ENCODE measurements at regions not wholly inside any gene's neighbourhood (a gene's known extent, or its start where the extent isn't known, plus 50 kb on each side); places are given as distances from the start of the nearest gene placed in this dataset.
A peak's percentile ranks its signal among the peaks of the same experiment; 100 is the strongest.

DNA sequence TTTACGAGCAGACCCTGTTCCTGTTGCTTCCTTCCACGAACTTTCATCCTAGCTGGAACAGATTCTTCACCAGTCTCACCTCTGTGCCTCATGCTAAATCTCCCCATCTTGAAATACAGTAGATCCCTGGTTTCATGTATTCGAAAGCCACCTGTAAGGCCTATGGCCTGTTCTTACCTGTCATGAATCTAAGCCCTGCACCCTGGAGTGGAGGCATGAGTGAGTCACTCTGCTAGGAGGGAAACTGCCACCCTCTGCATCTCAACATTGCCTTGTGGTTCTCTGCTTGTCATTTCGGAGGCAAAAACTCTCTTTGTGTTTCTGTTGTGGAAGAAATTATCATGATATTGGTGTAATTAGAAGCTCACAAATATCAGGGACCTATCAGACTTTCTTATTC, 320.0 kb downstream of the ENC1 start:
- DNase-seq = no peak
- no peak overlapping the region for H3K9ac ChIP-seq (ENCODE audit: low read length in 3 of 3)
- no peak overlapping the region for H3K27ac ChIP-seq (ENCODE audit: low read depth in 2 of 2, low read length in 2 of 2)
- H3K4me1 ChIP-seq (ENCODE audit: control insufficient read depth in 2 of 3, insufficient read depth in 2 of 3, low read depth in 1 of 3, low read length in 3 of 3) = peaks cover 0 to 4% (median 0%) of the 10 kb centered on the region in 3 donors
- no peak for FAIRE-seq
- intact Hi-C loops (cut with DNase I) = no loop called here
- no peaks in the 10 kb centered on the region for H3K27me3 ChIP-seq (ENCODE audit: control insufficient read depth, insufficient read depth, low read length)
- no peaks in the 10 kb centered on the region for H3K9me3 ChIP-seq (ENCODE audit: control insufficient read depth in 2 of 3, insufficient read depth in 1 of 3, low read length in 3 of 3)
- no peaks in the 10 kb centered on the region for H3K36me3 ChIP-seq (ENCODE audit: control insufficient read depth in 2 of 3, insufficient read depth in 3 of 3, low read length in 3 of 3)
- TF ChIP-seq, protein P1, sequence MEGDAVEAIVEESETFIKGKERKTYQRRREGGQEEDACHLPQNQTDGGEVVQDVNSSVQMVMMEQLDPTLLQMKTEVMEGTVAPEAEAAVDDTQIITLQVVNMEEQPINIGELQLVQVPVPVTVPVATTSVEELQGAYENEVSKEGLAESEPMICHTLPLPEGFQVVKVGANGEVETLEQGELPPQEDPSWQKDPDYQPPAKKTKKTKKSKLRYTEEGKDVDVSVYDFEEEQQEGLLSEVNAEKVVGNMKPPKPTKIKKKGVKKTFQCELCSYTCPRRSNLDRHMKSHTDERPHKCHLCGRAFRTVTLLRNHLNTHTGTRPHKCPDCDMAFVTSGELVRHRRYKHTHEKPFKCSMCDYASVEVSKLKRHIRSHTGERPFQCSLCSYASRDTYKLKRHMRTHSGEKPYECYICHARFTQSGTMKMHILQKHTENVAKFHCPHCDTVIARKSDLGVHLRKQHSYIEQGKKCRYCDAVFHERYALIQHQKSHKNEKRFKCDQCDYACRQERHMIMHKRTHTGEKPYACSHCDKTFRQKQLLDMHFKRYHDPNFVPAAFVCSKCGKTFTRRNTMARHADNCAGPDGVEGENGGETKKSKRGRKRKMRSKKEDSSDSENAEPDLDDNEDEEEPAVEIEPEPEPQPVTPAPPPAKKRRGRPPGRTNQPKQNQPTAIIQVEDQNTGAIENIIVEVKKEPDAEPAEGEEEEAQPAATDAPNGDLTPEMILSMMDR (IDR thresholded peaks at IDR 0.05; ENCODE audit: borderline replicate concordance, extremely low read depth, insufficient read depth) = no peak
- H3K4me3 ChIP-seq (ENCODE audit: low read length in 3 of 3) = no peak overlapping the region

GRCh38 chr5:74319076-74319475, 321.5 kb downstream of the ENC1 start:
- FAIRE-seq = no peak
- no peak for DNase-seq

DNA sequence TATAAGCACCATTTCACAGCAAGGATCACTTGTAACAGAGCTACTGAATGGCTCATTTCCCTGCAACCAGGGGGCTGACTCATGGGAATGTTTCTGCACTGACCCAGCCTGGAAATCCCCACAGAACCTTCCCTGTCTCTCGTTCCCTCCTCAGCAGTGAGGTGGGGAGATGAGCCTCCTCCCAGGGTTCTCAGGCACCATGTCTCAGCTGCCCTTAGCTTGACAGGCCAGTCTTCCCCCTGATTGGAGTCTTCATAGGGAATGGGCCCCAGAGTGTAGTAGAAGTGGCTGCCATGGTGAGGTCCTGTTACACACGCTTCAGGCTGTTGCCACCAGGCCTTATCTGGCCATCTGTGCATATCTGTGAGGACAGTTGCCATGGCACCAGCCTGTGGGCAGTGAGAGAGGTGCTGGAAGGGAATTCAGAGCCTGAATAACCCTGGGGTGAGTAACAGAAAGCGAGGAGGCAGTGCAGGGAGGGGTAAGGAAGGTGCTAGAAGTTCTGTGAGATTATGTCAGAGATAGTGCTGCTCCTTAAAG, 324.4 kb downstream of the ENC1 start:
- Histone ChIP-seq H3K36me3 (ENCODE audit: control insufficient read depth in 2 of 3, insufficient read depth in 3 of 3, low read length in 3 of 3) (no peaks in the 10 kb centered on the region), H3K4me1 (ENCODE audit: control insufficient read depth in 2 of 3, insufficient read depth in 2 of 3, low read depth in 1 of 3, low read length in 3 of 3) (peaks cover 0 to 4% (median 0%) of the 10 kb centered on the region in 3 donors), H3K27me3 (ENCODE audit: control insufficient read depth, insufficient read depth, low read length) (no peaks in the 10 kb centered on the region), H3K9ac (ENCODE audit: low read length in 3 of 3) (no peak overlapping the region), H3K9me3 (ENCODE audit: control insufficient read depth in 2 of 3, insufficient read depth in 1 of 3, low read length in 3 of 3) (no peaks in the 10 kb centered on the region), H3K27ac (ENCODE audit: low read depth in 2 of 2, low read length in 2 of 2) (peak overlapping the region in 1 of 2 donors; percentile 59), H3K4me3 (ENCODE audit: low read length in 3 of 3) (no peak overlapping the region)
- FAIRE-seq (no peak), DNase-seq (peak; percentile 72 to 87 (median 82))
- TF ChIP-seq, protein P1 (IDR thresholded peaks at IDR 0.05; ENCODE audit: borderline replicate concordance, extremely low read depth, insufficient read depth) = no peak
- intact Hi-C loops (cut with DNase I) = no loop called here

More at GRCh38 chr5:74319076-74319475, 321.5 kb downstream of the ENC1 start:
- Histone ChIP-seq H3K27me3 (ENCODE audit: control insufficient read depth, insufficient read depth, low read length) (no peaks in the 10 kb centered on the region), H3K9me3 (ENCODE audit: control insufficient read depth in 2 of 3, insufficient read depth in 1 of 3, low read length in 3 of 3) (no peaks in the 10 kb centered on the region), H3K36me3 (ENCODE audit: control insufficient read depth in 2 of 3, insufficient read depth in 3 of 3, low read length in 3 of 3) (no peaks in the 10 kb centered on the region), H3K4me1 (ENCODE audit: control insufficient read depth in 2 of 3, insufficient read depth in 2 of 3, low read depth in 1 of 3, low read length in 3 of 3) (peaks cover 0 to 4% (median 0%) of the 10 kb centered on the region in 3 donors), H3K27ac (ENCODE audit: low read depth in 2 of 2, low read length in 2 of 2) (no peak overlapping the region), H3K4me3 (ENCODE audit: low read length in 3 of 3) (no peak overlapping the region), H3K9ac (ENCODE audit: low read length in 3 of 3) (no peak overlapping the region)
- intact Hi-C loops (cut with DNase I) = no loop called here
- TF ChIP-seq, protein P1 (IDR thresholded peaks at IDR 0.05; ENCODE audit: borderline replicate concordance, extremely low read depth, insufficient read depth) = no peak

GRCh38 chr5:74314906-74315305, 325.6 kb downstream of the ENC1 start:
- no peaks in the 10 kb centered on the region for H3K27me3 ChIP-seq (ENCODE audit: control insufficient read depth, insufficient read depth, low read length)
- intact Hi-C loops (cut with DNase I) = no loop called here
- no peaks in the 10 kb centered on the region for H3K9me3 ChIP-seq (ENCODE audit: control insufficient read depth in 2 of 3, insufficient read depth in 1 of 3, low read length in 3 of 3)
- no peak overlapping the region for H3K27ac ChIP-seq (ENCODE audit: low read depth in 2 of 2, low read length in 2 of 2)
- peaks cover 0 to 4% (median 0%) of the 10 kb centered on the region in 3 donors for H3K4me1 ChIP-seq (ENCODE audit: control insufficient read depth in 2 of 3, insufficient read depth in 2 of 3, low read depth in 1 of 3, low read length in 3 of 3)
- no peak overlapping the region for H3K4me3 ChIP-seq (ENCODE audit: low read length in 3 of 3)
- no peak for DNase-seq
- no peak for FAIRE-seq
- no peaks in the 10 kb centered on the region for H3K36me3 ChIP-seq (ENCODE audit: control insufficient read depth in 2 of 3, insufficient read depth in 3 of 3, low read length in 3 of 3)
- TF ChIP-seq, protein P1 (IDR thresholded peaks at IDR 0.05; ENCODE audit: borderline replicate concordance, extremely low read depth, insufficient read depth) = no peak
- H3K9ac ChIP-seq (ENCODE audit: low read length in 3 of 3) = no peak overlapping the region

Measured in kidney (tissue), 13 donors.